Mesothelial cell of epicardium (in vitro differentiated cells): ENCODE measurements at regions not wholly inside any gene's neighbourhood (a gene's known extent, or its start where the extent isn't known, plus 50 kb on each side); places are given as distances from the start of the nearest gene placed in this dataset.

Experiments used
- DNase-seq, 2 experiments: peaks; one replicate each; pipeline ENCODE4 v3.0.0; 2021; ENCODE audit warnings: low spot score in 2 of 2; ENCODE audit not compliant: unreplicated experiment in 2 of 2
- H3K27ac Mint-ChIP-seq: 2 replicates; pipeline ENCODE4 v1.8.0; 2021; ENCODE audit warnings: mixed read lengths
- H3K27me3 Mint-ChIP-seq: 2 replicates; pipeline ENCODE4 v1.8.0; 2021; ENCODE audit warnings: low read depth, mixed read lengths
- H3K36me3 Mint-ChIP-seq: 2 replicates; pipeline ENCODE4 v1.8.0; 2021; ENCODE audit warnings: mixed read lengths
- H3K4me1 Mint-ChIP-seq: 2 replicates; pipeline ENCODE4 v1.8.0; 2021; ENCODE audit warnings: mixed read lengths
- H3K4me3 Mint-ChIP-seq: 2 replicates; pipeline ENCODE4 v1.8.0; 2021; ENCODE audit warnings: mild to moderate bottlenecking, moderate library complexity, mixed read lengths
- H3K9me3 Mint-ChIP-seq: 2 replicates; pipeline ENCODE4 v1.8.0; 2021; ENCODE audit warnings: mixed read lengths
- TF ChIP-seq, protein P1 (sequence below): fragments of 200-600 bp; sonication (generic); IDR thresholded peaks from one replicate; pipeline ENCODE4 v1.5.0; 2021; ENCODE audit warnings: antibody characterized with exemption; ENCODE audit not compliant: unreplicated experiment

DNA sequence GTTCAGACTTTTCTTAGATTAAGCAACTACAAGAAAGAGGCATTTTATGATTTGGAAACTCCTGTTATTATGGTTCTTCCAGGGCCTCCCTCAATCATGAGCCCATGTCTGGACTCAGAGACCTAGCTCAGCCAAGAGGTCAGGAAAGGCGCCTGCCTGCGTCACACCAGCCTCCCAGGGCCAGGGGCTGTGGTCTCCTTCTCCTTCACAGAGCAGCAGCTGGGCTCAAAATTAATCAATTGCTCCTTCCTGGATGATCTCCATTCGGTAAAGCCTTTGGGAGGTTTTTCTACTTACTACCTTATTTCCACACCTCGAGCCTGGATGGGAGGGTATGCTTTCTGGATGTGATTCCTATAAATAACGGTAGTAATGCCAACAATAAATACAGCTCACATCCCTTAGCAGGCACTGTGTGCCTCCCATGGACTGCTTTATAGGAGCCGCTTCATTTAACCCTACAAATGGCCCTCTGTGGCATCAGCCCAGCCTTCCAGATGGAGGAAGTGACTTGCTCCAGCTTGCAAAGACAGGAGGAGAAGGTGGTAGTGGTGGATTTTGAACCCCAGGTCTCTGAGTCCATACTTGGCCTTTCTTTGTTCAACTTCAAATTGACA, 1445.6 kb downstream of the TBC1D22A start:
- Mint-ChIP-seq H3K4me3 (no peak overlapping the region), H3K4me1 (no peaks in the 10 kb centered on the region), H3K36me3 (no peaks in the 10 kb centered on the region), H3K27me3 (peaks cover 3% of the 10 kb centered on the region), H3K9me3 (no peaks in the 10 kb centered on the region), H3K27ac (no peak overlapping the region)
- DNase-seq = no peak
- TF ChIP-seq, protein P1, sequence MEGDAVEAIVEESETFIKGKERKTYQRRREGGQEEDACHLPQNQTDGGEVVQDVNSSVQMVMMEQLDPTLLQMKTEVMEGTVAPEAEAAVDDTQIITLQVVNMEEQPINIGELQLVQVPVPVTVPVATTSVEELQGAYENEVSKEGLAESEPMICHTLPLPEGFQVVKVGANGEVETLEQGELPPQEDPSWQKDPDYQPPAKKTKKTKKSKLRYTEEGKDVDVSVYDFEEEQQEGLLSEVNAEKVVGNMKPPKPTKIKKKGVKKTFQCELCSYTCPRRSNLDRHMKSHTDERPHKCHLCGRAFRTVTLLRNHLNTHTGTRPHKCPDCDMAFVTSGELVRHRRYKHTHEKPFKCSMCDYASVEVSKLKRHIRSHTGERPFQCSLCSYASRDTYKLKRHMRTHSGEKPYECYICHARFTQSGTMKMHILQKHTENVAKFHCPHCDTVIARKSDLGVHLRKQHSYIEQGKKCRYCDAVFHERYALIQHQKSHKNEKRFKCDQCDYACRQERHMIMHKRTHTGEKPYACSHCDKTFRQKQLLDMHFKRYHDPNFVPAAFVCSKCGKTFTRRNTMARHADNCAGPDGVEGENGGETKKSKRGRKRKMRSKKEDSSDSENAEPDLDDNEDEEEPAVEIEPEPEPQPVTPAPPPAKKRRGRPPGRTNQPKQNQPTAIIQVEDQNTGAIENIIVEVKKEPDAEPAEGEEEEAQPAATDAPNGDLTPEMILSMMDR = no peak

DNA sequence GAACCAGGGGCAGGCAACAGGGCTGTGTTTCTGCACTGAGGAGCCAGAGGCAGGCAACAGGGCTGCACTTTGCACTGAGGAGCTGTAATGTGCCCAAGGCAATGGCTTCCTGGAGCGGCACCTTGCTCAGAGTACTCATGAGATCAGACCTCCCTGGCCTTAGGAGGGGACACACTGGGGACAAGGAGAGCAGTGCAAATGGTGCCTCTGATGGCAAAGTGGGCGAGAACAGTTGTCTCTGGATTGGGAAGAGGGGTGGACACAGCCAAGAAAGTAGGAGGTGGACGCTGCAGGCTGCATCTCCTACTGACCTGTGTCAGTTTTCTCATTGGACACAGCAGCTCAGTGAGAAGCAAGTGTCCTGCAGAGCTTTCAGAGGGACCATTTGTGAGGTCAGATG, 1443.3 kb downstream of the TBC1D22A start:
- no peaks in the 10 kb centered on the region for H3K4me1 Mint-ChIP-seq
- DNase-seq = no peak
- H3K27me3 Mint-ChIP-seq = peaks cover 3% of the 10 kb centered on the region
- H3K36me3 Mint-ChIP-seq = no peaks in the 10 kb centered on the region
- no peaks in the 10 kb centered on the region for H3K9me3 Mint-ChIP-seq
- no peak overlapping the region for H3K27ac Mint-ChIP-seq
- TF ChIP-seq, protein P1 = no peak
- H3K4me3 Mint-ChIP-seq = no peak overlapping the region

DNA sequence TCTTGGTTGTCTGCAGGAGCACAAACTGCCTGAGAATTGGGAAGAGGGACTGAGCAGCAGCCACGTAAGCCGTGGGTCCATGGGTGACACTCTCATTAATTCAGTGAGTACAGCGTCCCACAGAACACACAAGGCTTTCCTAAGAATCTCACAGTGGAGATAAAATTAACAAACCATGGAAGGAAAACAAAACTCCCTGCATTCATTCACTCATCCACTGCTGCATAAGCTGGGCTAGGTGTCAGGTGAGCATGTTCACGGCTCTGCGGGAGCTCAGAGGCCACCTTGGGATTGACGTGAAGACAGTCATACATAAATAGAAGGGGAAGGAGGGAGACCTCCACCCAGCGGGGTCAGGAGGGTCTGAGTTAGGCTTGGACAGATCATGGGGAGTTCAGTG, 1442.7 kb downstream of the TBC1D22A start:
- Mint-ChIP-seq H3K27ac (no peak overlapping the region), H3K9me3 (no peaks in the 10 kb centered on the region), H3K4me3 (no peak overlapping the region), H3K4me1 (no peaks in the 10 kb centered on the region), H3K27me3 (no peaks in the 10 kb centered on the region), H3K36me3 (no peaks in the 10 kb centered on the region)
- TF ChIP-seq, protein P1 = no peak
- no peak for DNase-seq

DNA sequence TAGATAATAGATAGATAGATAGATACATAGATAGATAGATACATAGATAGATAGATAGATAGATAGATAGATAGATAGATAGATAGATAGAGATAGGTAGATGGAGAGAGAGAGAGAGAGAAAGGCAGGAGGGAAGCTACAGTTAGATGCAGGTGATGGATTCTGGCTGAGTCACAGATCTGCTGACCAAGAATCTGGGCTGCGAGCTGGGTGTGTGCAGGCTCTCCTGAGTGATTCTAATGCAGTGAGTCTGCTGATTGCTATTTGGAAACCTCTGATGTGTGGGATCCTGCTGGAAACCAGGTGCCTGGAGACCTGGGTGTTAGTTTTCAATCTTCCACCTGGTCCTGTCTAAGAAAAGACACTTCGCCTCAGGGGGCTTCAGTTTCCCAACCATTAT, 1441.8 kb downstream of the TBC1D22A start:
- no peaks in the 10 kb centered on the region for H3K27me3 Mint-ChIP-seq
- TF ChIP-seq, protein P1 = no peak
- no peaks in the 10 kb centered on the region for H3K36me3 Mint-ChIP-seq
- H3K9me3 Mint-ChIP-seq = no peaks in the 10 kb centered on the region
- DNase-seq = no peak
- H3K27ac Mint-ChIP-seq = no peak overlapping the region
- no peaks in the 10 kb centered on the region for H3K4me1 Mint-ChIP-seq
- H3K4me3 Mint-ChIP-seq = no peak overlapping the region

DNA sequence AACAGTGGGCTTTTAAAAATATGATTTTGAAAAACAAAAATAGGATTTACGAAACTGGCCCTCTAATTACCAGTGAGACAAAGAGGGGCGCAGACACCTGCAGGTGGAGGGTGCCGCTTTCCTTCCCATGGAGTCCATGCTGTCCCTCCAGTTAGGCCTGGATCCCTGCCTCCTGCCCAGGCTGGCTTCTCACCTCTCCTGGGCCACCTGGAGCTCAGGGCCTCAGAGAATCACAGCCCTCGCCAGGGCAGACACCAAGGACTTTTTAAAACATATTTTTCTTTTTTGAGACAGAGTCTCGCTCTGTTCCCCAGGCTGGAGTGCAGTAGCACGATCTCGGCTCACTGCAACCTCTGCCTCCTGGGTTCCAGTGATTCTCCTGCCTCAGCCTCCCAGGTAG, 1437.2 kb downstream of the TBC1D22A start:
- Mint-ChIP-seq H3K9me3 (no peaks in the 10 kb centered on the region), H3K36me3 (no peaks in the 10 kb centered on the region), H3K4me1 (no peaks in the 10 kb centered on the region), H3K27ac (no peak overlapping the region), H3K27me3 (peaks cover 6% of the 10 kb centered on the region), H3K4me3 (no peak overlapping the region)
- TF ChIP-seq, protein P1 = no peak
- no peak for DNase-seq
